ENCODE measurements at regions not wholly inside any gene's neighbourhood (a gene's known extent, or its start where the extent isn't known, plus 50 kb on each side); places are given as distances from the start of the nearest gene placed in this dataset.

GRCh38 chr10:105502058-105502457 is 861.0 kb downstream of the SORCS3 start:
- no peak for TF ChIP-seq HMGXB4 (CRISPR knock-in tag; IDR thresholded peaks at IDR 0.05; ENCODE audit: borderline replicate concordance)
- no peak for TF ChIP-seq TFCP2L1 (CRISPR knock-in tag; IDR thresholded peaks at IDR 0.05)
- TF ChIP-seq EP300 (IDR thresholded peaks at IDR 0.05): no peak
- no peak for TF ChIP-seq CTCF (IDR thresholded peaks at IDR 0.05)
- TF ChIP-seq ZFP36 (IDR thresholded peaks at IDR 0.05; ENCODE audit: borderline replicate concordance, partially characterized antibody): no peak
- TF ChIP-seq RAD21 (conservative IDR thresholded peaks at IDR 0.05 in 1 of 2, IDR thresholded peaks at IDR 0.05 in 1 of 2): no peak
- no peak for TF ChIP-seq KDM5A (IDR thresholded peaks at IDR 0.05)
- TF ChIP-seq JUNB (IDR thresholded peaks at IDR 0.05): no peak
- TF ChIP-seq POLR2A (IDR thresholded peaks at IDR 0.05; ENCODE audit: low read length): no peak
- TF ChIP-seq RNF2 (IDR thresholded peaks at IDR 0.05; ENCODE audit: borderline replicate concordance, low read depth): no peak
- TF ChIP-seq FOSL2 (IDR thresholded peaks at IDR 0.05): no peak
- TF ChIP-seq FOSL2 (CRISPR knock-in tag; IDR thresholded peaks at IDR 0.05): no peak
- no peak for TF ChIP-seq HDAC2 (IDR thresholded peaks at IDR 0.05)
- no peak for TF ChIP-seq EHMT2 (IDR thresholded peaks at IDR 0.05; ENCODE audit: low read depth)
